H1 (cell line): ENCODE measurements at regions not wholly inside any gene's neighbourhood (a gene's known extent, or its start where the extent isn't known, plus 50 kb on each side); places are given as distances from the start of the nearest gene placed in this dataset.

ENCODE experiments used
- ATF2 ChIP-seq: IDR thresholded peaks from 2 replicates; pipeline ENCODE4 v1.6.1; 2012; ENCODE audit warnings: low read length, inconsistent platforms
- BCL11A ChIP-seq, 2 experiments: IDR thresholded peaks; one replicate each; pipeline ENCODE4 v1.6.1; 2011; ENCODE audit warnings: low read depth in 2 of 2, low read length in 2 of 2, mild to moderate bottlenecking in 2 of 2
- CBX8 ChIP-seq: fragments of 300-800, 300-1000 bp; sonication (generic); IDR thresholded peaks from 2 replicates; pipeline ENCODE4 v1.7.1; 2016; ENCODE audit warnings: low read depth, low read length, borderline replicate concordance
- CHD7 ChIP-seq: fragments of 300-600 bp; sonication (generic); IDR thresholded peaks from 2 replicates; pipeline ENCODE4 v1.7.1; 2012; ENCODE audit warnings: low read length, moderate library complexity, mild to moderate bottlenecking, inconsistent platforms; ENCODE audit not compliant: insufficient replicate concordance
- GABPA ChIP-seq: IDR thresholded peaks from 2 replicates; pipeline ENCODE4 v1.6.1; 2011; ENCODE audit warnings: mild to moderate bottlenecking, low read length, moderate library complexity, borderline replicate concordance; ENCODE audit not compliant: insufficient read depth
- JUND ChIP-seq: IDR thresholded peaks from 2 replicates; pipeline ENCODE4 v1.6.1; 2011; ENCODE audit warnings: mild to moderate bottlenecking, improper control_type of control experiment, low read length
- MAX ChIP-seq: IDR thresholded peaks from 2 replicates; pipeline ENCODE4 v1.6.1; 2012; ENCODE audit warnings: inconsistent platforms
- NANOG ChIP-seq: IDR thresholded peaks from 2 replicates; pipeline ENCODE4 v1.6.1; 2011; ENCODE audit warnings: low read length, low read depth, mild to moderate bottlenecking, inconsistent platforms; ENCODE audit not compliant: insufficient read depth, poor library complexity, severe bottlenecking
- RBBP5 ChIP-seq: IDR thresholded peaks from 2 replicates; pipeline ENCODE4 v1.7.1; 2012; ENCODE audit warnings: low read depth, mild to moderate bottlenecking, inconsistent platforms, low read length, moderate library complexity, borderline replicate concordance
- SP1 ChIP-seq: IDR thresholded peaks from 2 replicates; pipeline ENCODE4 v1.6.1; 2011; ENCODE audit warnings: low read depth, low read length
- TEAD4 ChIP-seq: IDR thresholded peaks from 2 replicates; pipeline ENCODE4 v1.6.1; 2012; ENCODE audit warnings: low read depth, low read length, inconsistent platforms, mixed read lengths

- TF ChIP-seq CHD7 (no peak), GABPA (no peak), CBX8 (no peak), MAX (no peak), ATF2 (no peak), TEAD4 (no peak), BCL11A (IDR thresholded peaks at IDR 0.05; ENCODE audit: low read depth in 2 of 2, low read length in 2 of 2) (no peak), RBBP5 (no peak), SP1 (no peak), JUND (no peak), NANOG (no peak)
Measured at GRCh38 chr1:157199421-157199755, 61.2 kb upstream of the ETV3 start (continued).
